OCI-LY7 (cell line): ENCODE measurements at regions not wholly inside any gene's neighbourhood (a gene's known extent, or its start where the extent isn't known, plus 50 kb on each side); places are given as distances from the start of the nearest gene placed in this dataset.

ENCODE experiments used
- EZH2phosphoT487 ChIP-seq: fragments of 200-600 bp; sonication (generic); IDR thresholded peaks from 2 replicates; pipeline ENCODE4 v1.6.1; 2018; ENCODE audit warnings: low read depth, borderline replicate concordance, mild to moderate bottlenecking, mixed run types, antibody characterized with exemption, low read length, moderate library complexity, mixed read lengths
- TF ChIP-seq, protein P1 (sequence below): fragments of 200-600 bp; sonication (generic); conservative IDR thresholded peaks from 2 replicates; pipeline ENCODE4 v1.5.1; 2014; ENCODE audit warnings: mild to moderate bottlenecking, antibody characterized with exemption, low read length, moderate library complexity, mixed read lengths

DNA sequence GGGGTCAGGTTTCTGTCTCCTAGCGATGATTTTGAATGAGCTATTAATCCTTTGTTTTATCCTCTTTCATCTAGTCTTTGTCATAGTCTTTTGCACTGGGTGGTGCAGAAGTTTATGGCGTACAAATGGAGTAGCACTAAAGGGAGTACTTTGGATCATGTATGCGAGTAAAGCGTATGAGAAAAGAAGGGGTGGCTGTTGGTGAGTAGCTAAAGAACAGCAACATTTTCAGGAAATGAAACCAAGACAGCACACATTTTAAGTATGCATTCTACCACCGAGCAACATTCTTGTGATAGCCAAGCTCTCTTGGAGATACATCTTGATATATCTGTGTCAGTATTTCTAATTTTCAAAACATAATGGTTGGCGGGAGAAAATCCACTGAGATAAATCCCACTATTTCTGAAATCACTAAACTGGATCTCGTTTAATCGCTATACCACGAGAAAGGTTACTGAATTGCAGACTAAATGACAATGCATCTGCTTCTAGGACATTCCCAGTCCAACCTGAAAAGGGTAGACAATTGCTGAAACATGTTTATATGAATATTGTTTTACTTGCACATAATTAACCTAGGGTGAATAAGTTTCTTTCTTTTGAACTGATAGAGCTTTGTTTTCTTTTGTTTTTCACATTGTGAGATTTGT is 196.1 kb downstream of the TRIM27 start:
- TF ChIP-seq, protein P1, sequence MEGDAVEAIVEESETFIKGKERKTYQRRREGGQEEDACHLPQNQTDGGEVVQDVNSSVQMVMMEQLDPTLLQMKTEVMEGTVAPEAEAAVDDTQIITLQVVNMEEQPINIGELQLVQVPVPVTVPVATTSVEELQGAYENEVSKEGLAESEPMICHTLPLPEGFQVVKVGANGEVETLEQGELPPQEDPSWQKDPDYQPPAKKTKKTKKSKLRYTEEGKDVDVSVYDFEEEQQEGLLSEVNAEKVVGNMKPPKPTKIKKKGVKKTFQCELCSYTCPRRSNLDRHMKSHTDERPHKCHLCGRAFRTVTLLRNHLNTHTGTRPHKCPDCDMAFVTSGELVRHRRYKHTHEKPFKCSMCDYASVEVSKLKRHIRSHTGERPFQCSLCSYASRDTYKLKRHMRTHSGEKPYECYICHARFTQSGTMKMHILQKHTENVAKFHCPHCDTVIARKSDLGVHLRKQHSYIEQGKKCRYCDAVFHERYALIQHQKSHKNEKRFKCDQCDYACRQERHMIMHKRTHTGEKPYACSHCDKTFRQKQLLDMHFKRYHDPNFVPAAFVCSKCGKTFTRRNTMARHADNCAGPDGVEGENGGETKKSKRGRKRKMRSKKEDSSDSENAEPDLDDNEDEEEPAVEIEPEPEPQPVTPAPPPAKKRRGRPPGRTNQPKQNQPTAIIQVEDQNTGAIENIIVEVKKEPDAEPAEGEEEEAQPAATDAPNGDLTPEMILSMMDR = no peak
- TF ChIP-seq EZH2phosphoT487 = no peak
